Effector memory CD4-positive, alpha-beta T cell (primary cell): ENCODE measurements at regions not wholly inside any gene's neighbourhood (a gene's known extent, or its start where the extent isn't known, plus 50 kb on each side); places are given as distances from the start of the nearest gene placed in this dataset.
"Not testable (repeated sequence)": the region's sequence is repeated elsewhere in the genome, so short reads cannot be mapped to it uniquely, and the experiment has no call there.

Experiments
- DNase-seq, 3 donors: peaks; one replicate each; pipeline ENCODE4 v3.0.0-alpha.2; 2020
- H3K27ac ChIP-seq: 2 replicates; pipeline ENCODE4 v1.7.0; 2013; ENCODE audit warnings: mild to moderate bottlenecking, low read length, moderate library complexity; ENCODE audit not compliant: insufficient read depth, poor library complexity, severe bottlenecking
- H3K27me3 ChIP-seq: replicated peaks from 2 replicates; pipeline ENCODE4 v1.7.0; 2013; ENCODE audit warnings: mild to moderate bottlenecking, low read length; ENCODE audit not compliant: insufficient read depth, control insufficient read depth, poor library complexity, severe bottlenecking
- H3K36me3 ChIP-seq: 2 replicates; pipeline ENCODE4 v1.7.0; 2013; ENCODE audit warnings: mild to moderate bottlenecking, low read length, moderate library complexity; ENCODE audit not compliant: control insufficient read depth, insufficient read depth
- H3K4me1 ChIP-seq: 2 replicates; pipeline ENCODE4 v1.7.0; 2013; ENCODE audit warnings: low read length, mild to moderate bottlenecking; ENCODE audit not compliant: control insufficient read depth, insufficient read depth, poor library complexity, severe bottlenecking
- H3K4me3 ChIP-seq: 2 replicates; pipeline ENCODE4 v1.7.0; 2013; ENCODE audit warnings: low read length, low read depth, mild to moderate bottlenecking; ENCODE audit not compliant: insufficient read depth, poor library complexity, severe bottlenecking
- H3K9me3 ChIP-seq: 2 replicates; pipeline ENCODE4 v1.7.0; 2013; ENCODE audit warnings: mild to moderate bottlenecking, low read length, moderate library complexity; ENCODE audit not compliant: control insufficient read depth

DNA sequence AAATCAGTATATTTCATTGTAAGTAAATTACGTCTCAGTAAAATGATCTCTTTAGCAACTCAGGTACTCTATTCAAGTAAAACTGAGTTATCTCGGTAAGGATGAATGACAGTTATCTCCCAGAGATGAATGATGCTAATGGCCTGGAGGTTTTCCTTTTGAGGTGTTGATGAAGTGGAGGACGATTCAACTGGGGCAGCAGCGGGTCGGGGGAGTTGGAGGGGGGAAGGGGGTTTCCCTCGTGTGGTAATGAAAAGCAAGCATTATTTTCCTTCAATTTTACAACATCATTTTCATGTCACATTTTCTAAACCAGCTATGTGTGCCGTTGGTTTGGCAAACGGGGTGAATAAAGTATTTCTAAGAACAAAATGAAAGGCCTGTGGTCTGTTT lies 92.4 kb upstream of the ATXN3L start:
- H3K9me3 ChIP-seq = no peaks in the 10 kb centered on the region
- no peak overlapping the region for H3K27ac ChIP-seq
- H3K4me3 ChIP-seq = no peak overlapping the region
- DNase-seq = no peak
- no peaks in the 10 kb centered on the region for H3K36me3 ChIP-seq
- no peaks in the 10 kb centered on the region for H3K27me3 ChIP-seq
- no peaks in the 10 kb centered on the region for H3K4me1 ChIP-seq

DNA sequence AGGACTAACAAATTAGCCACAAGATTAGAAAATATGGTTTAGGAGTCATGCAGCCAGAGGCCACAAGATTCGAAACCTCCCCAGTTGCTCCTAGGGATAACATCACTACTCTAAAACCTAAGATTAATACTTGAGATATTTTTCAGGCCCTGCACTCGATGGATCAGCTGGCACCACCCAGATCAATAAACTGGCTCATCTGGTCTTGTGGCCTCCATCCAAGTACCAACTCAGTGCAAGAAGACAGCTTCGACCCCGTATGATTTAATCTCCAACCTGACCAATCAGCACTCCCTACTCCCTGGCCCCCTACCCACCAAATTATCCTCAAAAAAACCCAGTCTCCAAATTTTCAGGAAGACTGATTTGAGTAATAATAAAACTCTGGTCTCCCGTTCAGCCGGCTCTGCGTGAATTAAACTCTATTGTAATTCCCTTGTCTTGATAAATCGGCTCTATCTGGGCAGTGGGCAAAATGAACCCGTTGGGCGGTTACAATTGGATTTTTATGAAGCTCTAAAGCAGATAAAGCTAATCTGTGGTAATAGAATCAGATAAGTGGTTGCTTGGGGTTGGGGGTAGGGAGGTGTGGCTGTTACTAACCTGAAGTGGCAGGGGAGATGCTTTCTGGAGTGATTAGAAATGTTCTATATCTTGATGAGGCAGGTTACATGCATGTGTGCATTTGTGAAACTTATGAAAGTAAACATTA lies 91.8 kb upstream of the ATXN3L start:
- Histone ChIP-seq H3K4me3 (no peak overlapping the region), H3K27ac (no peak overlapping the region), H3K36me3 (no peaks in the 10 kb centered on the region), H3K27me3 (no peaks in the 10 kb centered on the region), H3K9me3 (no peaks in the 10 kb centered on the region), H3K4me1 (no peaks in the 10 kb centered on the region)
- no peak for DNase-seq

DNA sequence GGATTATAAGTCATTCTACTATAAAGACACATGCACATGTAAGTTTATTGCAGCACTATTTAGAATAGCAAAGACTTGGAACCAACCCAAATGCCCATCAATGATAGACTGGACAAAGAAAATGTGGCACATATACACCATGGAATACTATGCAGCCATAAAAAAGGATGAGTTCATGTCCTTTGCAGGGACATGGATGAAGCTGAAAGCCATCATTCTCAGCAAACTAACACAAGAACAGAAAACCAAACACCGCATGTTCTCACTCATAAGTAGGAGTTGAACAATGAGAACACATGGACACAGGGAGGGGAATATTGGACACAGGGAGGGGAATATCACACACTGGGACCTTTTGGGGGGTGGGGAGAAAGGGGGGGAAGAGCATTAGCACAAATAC lies 88.7 kb upstream of the ATXN3L start:
- DNase-seq, H3K9me3 ChIP-seq, H3K27me3 ChIP-seq, H3K27ac ChIP-seq, H3K36me3 ChIP-seq, H3K4me1 ChIP-seq, H3K4me3 ChIP-seq: not testable (repeated sequence)

DNA sequence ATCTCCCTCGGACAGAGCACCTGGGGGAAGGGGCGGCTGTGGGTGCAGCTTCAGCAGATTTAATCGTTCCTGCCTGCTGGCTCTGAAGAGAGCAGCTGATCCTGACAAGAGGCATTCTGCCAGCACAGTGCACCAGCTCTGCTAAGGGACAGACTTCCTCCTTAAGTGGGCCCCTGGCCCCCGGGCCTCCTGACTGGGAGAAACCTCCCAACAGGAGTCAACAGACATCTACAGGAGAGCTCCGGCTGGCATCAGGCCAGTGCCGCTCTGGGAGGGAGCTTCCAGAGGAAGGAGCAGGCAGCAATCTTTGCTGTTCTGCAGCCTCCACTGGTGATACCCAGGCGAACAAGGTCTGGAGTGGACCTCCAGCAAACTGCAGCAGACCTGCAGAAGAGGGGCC lies 84.9 kb upstream of the ATXN3L start:
- not testable (repeated sequence) for H3K27ac ChIP-seq, H3K36me3 ChIP-seq, H3K9me3 ChIP-seq, H3K27me3 ChIP-seq, H3K4me1 ChIP-seq, DNase-seq, H3K4me3 ChIP-seq

DNA sequence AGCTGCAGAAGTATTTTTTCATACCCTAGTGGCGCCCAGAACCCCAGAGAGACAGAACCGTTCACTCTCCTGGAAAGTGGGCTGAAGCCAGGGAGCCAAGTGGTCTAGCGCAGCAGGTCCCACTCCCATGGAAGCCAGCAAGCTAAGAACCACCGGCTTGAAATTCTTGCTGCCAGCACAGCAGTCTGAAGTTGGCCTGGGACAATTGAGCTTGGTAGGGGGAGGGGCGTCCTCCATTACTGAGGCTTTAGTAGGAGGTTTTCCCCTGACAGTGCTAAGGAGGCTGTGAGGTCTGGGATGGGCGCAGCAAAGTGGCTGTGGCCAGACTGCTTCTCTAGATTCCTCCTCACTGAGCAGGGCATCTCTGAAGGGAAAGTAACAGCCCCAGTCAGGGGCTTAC lies 84.5 kb upstream of the ATXN3L start:
- no peak for DNase-seq
- H3K9me3 ChIP-seq = no peaks in the 10 kb centered on the region
- H3K27me3 ChIP-seq = no peaks in the 10 kb centered on the region
- H3K4me1 ChIP-seq = no peaks in the 10 kb centered on the region
- no peak overlapping the region for H3K4me3 ChIP-seq
- H3K27ac ChIP-seq = no peak overlapping the region
- H3K36me3 ChIP-seq = no peaks in the 10 kb centered on the region

DNA sequence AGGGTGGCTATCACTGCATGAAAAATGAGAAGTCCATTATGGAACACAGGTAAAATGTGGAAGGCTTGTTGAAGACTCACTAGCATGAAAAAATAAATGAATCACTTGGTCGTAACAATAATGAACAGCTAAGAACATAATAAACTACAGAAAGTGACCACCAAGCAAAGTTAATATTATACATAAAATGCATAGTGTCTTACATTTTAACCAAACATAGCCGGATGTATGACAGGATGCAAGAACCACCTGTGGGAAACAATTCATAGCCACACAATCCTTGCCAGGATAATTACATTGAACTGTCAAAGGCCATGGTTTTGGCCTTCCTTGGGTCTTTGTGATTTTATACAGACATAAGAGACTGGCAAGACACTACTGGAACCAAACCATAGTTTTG lies 81.9 kb upstream of the ATXN3L start:
- Histone ChIP-seq H3K27ac (no peak overlapping the region), H3K36me3 (no peaks in the 10 kb centered on the region), H3K4me1 (no peaks in the 10 kb centered on the region), H3K4me3 (no peak overlapping the region), H3K27me3 (no peaks in the 10 kb centered on the region), H3K9me3 (no peaks in the 10 kb centered on the region)
- no peak for DNase-seq

DNA sequence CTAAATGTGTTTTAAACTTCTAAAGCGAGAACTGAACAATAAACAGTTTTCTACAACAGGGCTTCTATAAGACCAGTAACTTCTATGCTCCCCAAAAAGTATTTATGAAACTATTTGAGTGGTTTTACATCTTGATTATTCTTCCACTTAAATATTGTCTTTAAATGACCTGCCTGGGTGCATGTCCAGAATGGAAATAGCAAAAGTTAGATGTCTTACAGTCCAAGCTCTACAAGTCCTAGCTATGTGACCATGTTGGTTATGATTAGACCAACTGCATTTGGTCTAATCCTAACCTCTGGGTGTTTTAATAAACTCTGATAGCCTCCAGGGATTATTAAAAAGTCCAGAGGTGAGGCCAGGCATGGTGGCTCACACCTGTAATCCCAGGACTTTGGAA lies 79.0 kb upstream of the ATXN3L start:
- Histone ChIP-seq H3K27me3 (no peaks in the 10 kb centered on the region), H3K4me1 (no peaks in the 10 kb centered on the region), H3K9me3 (no peaks in the 10 kb centered on the region), H3K4me3 (no peak overlapping the region), H3K27ac (no peak overlapping the region), H3K36me3 (no peaks in the 10 kb centered on the region)
- no peak for DNase-seq

DNA sequence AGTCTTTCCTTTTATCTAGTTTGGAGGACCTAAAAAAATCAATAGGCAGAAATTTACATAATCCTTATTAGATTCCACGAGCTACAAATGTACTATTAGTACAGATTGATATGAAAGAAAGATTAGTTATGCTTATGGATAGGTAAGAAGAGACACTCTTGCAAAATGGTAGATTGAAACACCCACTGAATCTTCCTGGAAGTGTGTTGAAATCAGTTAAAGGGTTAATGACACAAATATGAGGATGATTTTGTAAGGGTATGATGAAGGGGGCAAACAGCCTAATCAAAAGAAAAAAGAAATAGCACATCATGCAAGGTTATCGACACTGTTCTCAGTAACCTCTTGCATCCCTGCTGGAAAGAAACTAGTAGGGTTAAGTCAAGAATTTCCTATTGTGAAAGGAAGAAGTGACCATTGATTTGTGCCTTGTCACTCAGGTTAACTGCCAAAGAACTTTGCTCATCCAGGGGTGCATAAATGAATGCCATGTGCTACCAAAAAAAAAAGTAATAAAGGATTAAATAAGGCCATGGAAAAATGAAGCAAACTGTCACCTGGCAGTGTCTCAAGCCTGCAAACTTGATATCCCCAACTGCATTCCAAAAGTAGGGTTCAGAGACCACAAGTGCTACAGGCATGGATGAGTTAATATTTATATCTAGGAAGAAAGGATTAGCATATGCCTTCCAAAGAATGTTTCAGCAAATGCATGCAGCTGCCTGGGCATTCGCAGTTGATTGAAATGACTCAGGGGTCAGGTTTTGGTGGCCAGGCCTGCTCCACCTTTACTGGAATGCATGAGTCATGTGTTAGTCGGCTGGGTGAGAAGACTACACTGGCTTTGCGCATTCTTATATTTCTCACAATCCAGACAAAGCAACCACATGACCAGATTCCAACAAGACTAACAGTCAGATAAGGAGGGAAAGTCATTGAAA lies 78.3 kb upstream of the ATXN3L start:
- Histone ChIP-seq H3K9me3 (no peaks in the 10 kb centered on the region), H3K36me3 (no peaks in the 10 kb centered on the region), H3K27me3 (no peaks in the 10 kb centered on the region), H3K4me3 (no peak overlapping the region), H3K4me1 (no peaks in the 10 kb centered on the region), H3K27ac (no peak overlapping the region)
- no peak for DNase-seq

DNA sequence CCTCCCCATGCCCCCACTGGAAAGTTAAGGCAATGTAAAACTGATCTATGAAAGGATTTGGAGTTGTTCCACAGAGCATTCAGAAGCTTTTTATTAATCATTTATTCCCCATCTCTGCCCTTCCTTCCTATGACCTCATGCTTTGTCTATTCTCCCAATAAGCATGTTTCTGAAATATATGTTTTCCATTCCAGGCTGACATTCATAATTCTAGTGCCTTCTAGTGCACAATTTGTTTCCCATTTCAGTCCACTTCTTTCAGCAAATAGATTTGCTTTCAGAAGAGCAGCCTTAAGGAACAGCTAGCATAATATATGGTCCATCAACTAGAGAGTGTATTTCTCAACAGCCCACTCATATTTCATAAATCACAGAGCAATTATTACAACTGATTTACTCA lies 77.1 kb upstream of the ATXN3L start:
- Histone ChIP-seq H3K36me3 (no peaks in the 10 kb centered on the region), H3K4me3 (no peak overlapping the region), H3K27ac (no peak overlapping the region), H3K27me3 (no peaks in the 10 kb centered on the region), H3K4me1 (no peaks in the 10 kb centered on the region), H3K9me3 (no peaks in the 10 kb centered on the region)
- no peak for DNase-seq

DNA sequence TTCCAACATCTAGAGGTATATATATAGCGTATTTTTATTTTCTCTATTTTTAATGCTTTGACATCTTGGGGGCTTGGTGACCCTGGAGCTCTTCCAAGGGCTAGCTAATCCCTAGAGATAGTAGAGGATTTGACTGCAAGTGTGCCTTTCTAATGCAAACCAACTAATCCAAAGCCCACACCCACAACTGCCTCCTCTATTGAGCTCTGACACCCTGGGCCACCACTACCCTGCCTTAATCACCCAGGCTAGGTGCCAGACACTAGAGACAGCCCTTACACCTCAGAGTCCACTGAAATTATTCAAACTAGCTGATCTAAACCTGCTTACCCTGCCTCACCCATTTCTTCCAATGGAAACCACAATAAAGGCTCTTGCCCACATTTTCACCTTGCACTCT lies 69.6 kb upstream of the ATXN3L start:
- no peak overlapping the region for H3K4me3 ChIP-seq
- no peaks in the 10 kb centered on the region for H3K27me3 ChIP-seq
- no peaks in the 10 kb centered on the region for H3K36me3 ChIP-seq
- no peak overlapping the region for H3K27ac ChIP-seq
- H3K4me1 ChIP-seq = no peaks in the 10 kb centered on the region
- no peaks in the 10 kb centered on the region for H3K9me3 ChIP-seq
- no peak for DNase-seq
